Right lobe of liver (tissue), 6 donors: ENCODE measurements at regions not wholly inside any gene's neighbourhood (a gene's known extent, or its start where the extent isn't known, plus 50 kb on each side); places are given as distances from the start of the nearest gene placed in this dataset.

Experiments
- ATAC-seq, 4 donors: fragments of 200-7000 bp; cut with Tn5 transposase; one replicate each; pipeline ENCODE4 v1.9.1; 2020; ENCODE audit warnings: mild to moderate bottlenecking in 4 of 4, moderate library complexity in 4 of 4
- DNase-seq, 3 donors: peaks; one replicate each; pipeline ENCODE4 v3.0.0-alpha.2; 2020
- H3K27ac ChIP-seq, 3 donors: fragments of 200-600 bp; one replicate each; pipeline ENCODE4 v1.8.0; 2022
- H3K27me3 ChIP-seq, 2 donors: fragments of 200-600 bp; one replicate each; pipeline ENCODE4 v1.8.0; 2022
- H3K36me3 ChIP-seq, 4 donors: fragments of 200-600 bp; sonication (generic) in 1 of 4; one replicate each; pipeline versions ENCODE4 v1.5.1 to v1.8.0; 2017 to 2022; ENCODE audit warnings: control low read depth in 1 of 4
- H3K4me1 ChIP-seq, 4 donors: fragments of 200-600 bp; sonication (generic) in 1 of 4; one replicate each; pipeline versions ENCODE4 v1.5.1 to v1.8.0; 2017 to 2022; ENCODE audit warnings: control low read depth in 1 of 4
- H3K4me3 ChIP-seq, 3 donors: fragments of 200-600 bp; one replicate each; pipeline ENCODE4 v1.8.0; 2022
- H3K9me3 ChIP-seq, 4 donors: fragments of 200-600 bp; sonication (generic) in 1 of 4; one replicate each; pipeline versions ENCODE4 v1.5.1 to v1.8.0; 2017 to 2022; ENCODE audit warnings: control low read depth in 1 of 4
- CTCF ChIP-seq, 4 donors: fragments of 200-600 bp in 3 of 4; fragments of 450-650 bp in 1 of 4; IDR thresholded peaks; one replicate each; pipeline versions ENCODE4 v1.5.1 to v1.8.0; 2016 to 2022; ENCODE audit warnings: antibody characterized with exemption in 4 of 4, mild to moderate bottlenecking in 2 of 4
- POLR2A ChIP-seq: fragments of 450-650 bp; IDR thresholded peaks from one replicate; pipeline ENCODE4 v1.6.1; 2017; ENCODE audit warnings: antibody characterized with exemption, mild to moderate bottlenecking
- WGBS: methylation state at CpG from one replicate; pipeline ENCODE4 v1.1.6; 2018; ENCODE audit warnings: low coverage, low lambda C conversion rate; ENCODE audit not compliant: insufficient coverage; ENCODE audit errors: missing lambda C conversion rate; 5-methylcytosine and 5-hydroxymethylcytosine counted together
- intact Hi-C, 2 donors: fragments of 100-400 bp; cut with DNase I; formaldehyde crosslinking; loops; one replicate each; pipeline versions ENCODE4 v1.11.2 to v1.14.1; 2022
- donor health status: DM: no; HTN: yes; CAD: no.
- donor health status: DM: no; HTN: no; CAD: no.
- donor health status: DM: no; HTN: no; CAD: no.
- donor health status: DM: no; HTN: yes; CAD: no.
- donor health status: DM: no; HTN: yes; CAD: no.

DNA sequence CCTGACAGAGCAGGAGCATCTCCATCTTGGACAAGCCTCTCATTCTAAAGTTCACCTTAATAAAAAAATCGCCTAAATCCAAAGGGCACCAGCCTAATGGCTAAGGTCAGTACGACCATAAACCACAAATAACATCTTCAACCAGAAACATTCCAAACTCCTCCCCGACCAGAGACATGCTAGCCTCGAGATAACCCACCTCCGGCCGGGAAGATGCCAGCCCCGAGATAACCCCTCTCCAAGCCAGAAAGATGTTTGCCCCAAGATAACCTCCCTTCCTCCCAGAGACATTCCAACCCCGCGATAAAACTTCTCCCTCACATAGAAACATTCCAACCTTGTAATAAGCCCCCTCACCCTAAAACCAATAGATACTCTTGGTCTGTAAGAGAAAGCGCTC, 86.8 kb upstream of the PKP2 start:
- ATAC-seq = no peak
- Histone ChIP-seq H3K27me3 (no peaks in the 10 kb centered on the region), H3K9me3 (no peaks in the 10 kb centered on the region), H3K4me3 (no peak overlapping the region), H3K36me3 (no peaks in the 10 kb centered on the region), H3K27ac (no peak overlapping the region), H3K4me1 (no peaks in the 10 kb centered on the region)
- 15% methylated on average over 5 of the region's 10 CpGs for WGBS
- intact Hi-C loops = no loop called here
- TF ChIP-seq CTCF (IDR thresholded peaks at IDR 0.05) (no peak), POLR2A (no peak)
- no peak for DNase-seq

GRCh38 chr12:32981139-32981538, 84.6 kb upstream of the PKP2 start:
- H3K27me3 ChIP-seq = no peaks in the 10 kb centered on the region
- no peak overlapping the region for H3K4me3 ChIP-seq
- intact Hi-C loops = no loop called here
- TF ChIP-seq POLR2A (no peak), CTCF (IDR thresholded peaks at IDR 0.05) (no peak)
- H3K36me3 ChIP-seq = no peaks in the 10 kb centered on the region
- 44% methylated on average over 4 of the region's 4 CpGs for WGBS
- ATAC-seq = no peak
- H3K27ac ChIP-seq = no peak overlapping the region
- H3K4me1 ChIP-seq = no peaks in the 10 kb centered on the region
- no peaks in the 10 kb centered on the region for H3K9me3 ChIP-seq
- no peak for DNase-seq

- Histone ChIP-seq H3K9me3 (no peaks in the 10 kb centered on the region), H3K27me3 (no peaks in the 10 kb centered on the region), H3K27ac (no peak overlapping the region), H3K4me3 (no peak overlapping the region), H3K4me1 (no peaks in the 10 kb centered on the region), H3K36me3 (no peaks in the 10 kb centered on the region)
- ATAC-seq (no peak), DNase-seq (no peak)
- intact Hi-C loops = no loop called here
- WGBS = 54% methylated on average over 3 of the region's 3 CpGs
- TF ChIP-seq POLR2A (no peak), CTCF (IDR thresholded peaks at IDR 0.05) (no peak)
Measured at GRCh38 chr12:32975122-32975521, 78.5 kb upstream of the PKP2 start.

DNA sequence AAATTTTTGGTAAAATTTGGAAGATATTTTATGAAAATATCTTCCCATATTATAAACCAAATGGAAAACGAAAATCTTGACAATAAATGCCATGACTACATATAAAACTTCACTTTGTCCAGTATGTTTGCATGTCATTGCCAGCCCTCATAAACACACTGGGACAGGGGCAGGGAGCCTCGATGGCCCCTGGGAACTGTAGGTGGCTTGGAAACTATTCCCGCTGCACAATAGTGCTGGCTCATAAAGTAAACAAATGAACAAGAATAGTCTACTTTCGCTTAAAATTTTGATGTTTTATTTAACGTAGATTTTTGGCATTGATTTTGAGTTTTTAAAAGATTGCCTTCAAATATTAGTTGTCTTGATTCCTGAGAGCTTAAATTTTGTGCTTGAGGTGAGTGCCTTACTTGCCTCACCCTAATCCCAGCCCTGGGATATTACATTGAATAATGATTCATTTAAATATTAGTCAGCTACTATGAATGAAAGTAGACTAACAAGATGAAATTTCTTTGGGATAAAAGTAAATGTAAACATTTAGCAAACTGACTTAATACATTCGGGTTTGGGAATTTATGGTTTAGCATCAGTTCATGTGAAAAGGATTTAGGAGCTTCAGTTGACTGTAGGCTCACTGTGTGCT, 74.0 kb upstream of the PKP2 start:
- intact Hi-C loops = no loop called here
- no peaks in the 10 kb centered on the region for H3K36me3 ChIP-seq
- no peak for TF ChIP-seq POLR2A
- TF ChIP-seq CTCF (IDR thresholded peaks at IDR 0.05) = no peak
- WGBS = 63% methylated on average over 6 of the region's 6 CpGs
- H3K4me3 ChIP-seq = no peak overlapping the region
- DNase-seq (no peak), ATAC-seq (no peak)
- no peaks in the 10 kb centered on the region for H3K9me3 ChIP-seq
- no peaks in the 10 kb centered on the region for H3K4me1 ChIP-seq
- no peak overlapping the region for H3K27ac ChIP-seq
- no peaks in the 10 kb centered on the region for H3K27me3 ChIP-seq
